ENCODE measurements at regions not wholly inside any gene's neighbourhood (a gene's known extent, or its start where the extent isn't known, plus 50 kb on each side); places are given as distances from the start of the nearest gene placed in this dataset.

DNA sequence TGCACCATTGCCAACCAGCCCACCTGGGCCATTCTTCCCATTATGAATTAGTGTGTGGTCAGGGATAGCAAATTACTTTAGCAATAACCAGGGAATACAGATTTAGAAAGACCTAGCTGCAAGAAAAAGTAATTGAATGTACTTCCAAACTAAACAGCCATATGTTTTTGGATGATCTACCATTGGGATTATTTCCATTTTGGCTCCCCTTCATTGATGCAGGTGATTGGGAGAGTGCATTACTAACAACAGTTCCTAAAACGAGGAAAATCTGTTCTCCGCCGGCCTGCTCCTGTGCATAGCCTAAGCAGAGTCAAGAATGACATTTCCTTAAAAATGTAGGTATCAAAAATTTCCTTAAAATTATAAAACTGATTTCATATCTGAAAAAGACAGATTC is 58.5 kb downstream of the MAIP1 start:
- DNase-seq = no peak
- peaks cover 13% of the 10 kb centered on the region; the same call in 1 of the 2 replicates for H3K9me3 ChIP-seq (replicated peaks)
- H3K27ac ChIP-seq = no peak overlapping the region
- H3K4me1 ChIP-seq = peaks cover 4% of the 10 kb centered on the region; the same call in 1 of the 2 replicates
- no peaks in the 10 kb centered on the region for H3K27me3 ChIP-seq
- no peak overlapping the region for H3K4me3 ChIP-seq
- no peaks in the 10 kb centered on the region for H3K36me3 ChIP-seq

DNA sequence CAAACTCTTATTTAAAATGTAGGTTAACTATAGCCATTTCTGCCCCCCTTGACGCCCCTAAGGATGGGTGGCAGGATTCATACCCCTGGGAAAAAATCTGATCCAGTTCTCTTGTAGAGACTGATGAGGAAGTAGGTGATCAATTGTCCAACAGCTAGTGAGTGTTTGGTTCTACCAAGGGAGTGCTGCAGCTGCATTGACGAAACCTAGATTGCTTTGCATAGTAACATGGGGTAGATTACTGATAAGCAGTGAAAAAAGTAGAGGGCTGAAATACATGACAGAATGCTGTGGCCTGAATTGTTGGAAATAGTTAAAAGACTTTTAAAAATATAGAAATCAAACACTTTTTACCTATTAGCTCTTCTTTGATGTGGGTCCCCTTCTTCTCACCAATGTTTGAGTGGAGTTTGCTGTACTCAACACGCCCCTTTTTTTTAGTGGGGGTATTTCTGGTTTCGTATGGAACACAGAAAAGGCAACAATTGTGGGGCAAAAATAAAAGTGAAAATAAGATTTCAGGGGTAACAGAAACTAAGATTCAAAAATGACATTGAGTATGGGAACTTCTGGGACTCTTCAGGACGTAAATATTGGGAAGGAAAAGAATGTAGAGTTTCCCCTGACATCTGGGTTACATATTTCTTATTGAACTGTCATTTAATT is 66.2 kb downstream of the MAIP1 start:
- Histone ChIP-seq H3K27ac (peak overlapping the region; percentile 21), H3K4me3 (no peak overlapping the region), H3K9me3 (replicated peaks) (0 out of 2 replicates have a peak, but pooled peaks cover 4% of the 10 kb centered on the region), H3K27me3 (no peaks in the 10 kb centered on the region), H3K36me3 (no peaks in the 10 kb centered on the region), H3K4me1 (peaks cover 34% of the 10 kb centered on the region)
- DNase-seq = no peak

DNA sequence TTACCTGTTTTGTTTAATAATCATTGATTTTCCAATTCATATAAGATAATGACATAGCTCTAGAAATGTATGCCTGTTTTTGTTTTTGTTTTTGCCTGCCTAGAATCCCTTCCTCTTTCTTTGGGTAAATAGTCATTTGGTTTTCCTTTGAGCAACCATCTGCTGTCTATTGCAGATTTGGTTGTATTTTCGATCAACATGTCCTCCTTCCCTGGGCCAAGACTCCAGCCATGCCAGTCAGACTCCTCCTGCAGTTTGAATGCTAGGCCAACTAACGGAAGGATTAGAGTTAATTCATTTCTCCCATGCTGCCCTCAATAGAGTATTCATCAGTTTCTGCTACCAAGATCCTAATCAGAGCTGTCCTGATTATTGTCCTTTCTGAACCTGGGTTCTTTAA is 67.1 kb downstream of the MAIP1 start:
- peaks cover 42% of the 10 kb centered on the region for H3K4me1 ChIP-seq
- no peak overlapping the region for H3K27ac ChIP-seq
- no peak overlapping the region for H3K4me3 ChIP-seq
- peaks cover 3% of the 10 kb centered on the region; the same call in 1 of the 2 replicates for H3K9me3 ChIP-seq (replicated peaks)
- no peaks in the 10 kb centered on the region for H3K36me3 ChIP-seq
- H3K27me3 ChIP-seq = no peaks in the 10 kb centered on the region
- no peak for DNase-seq

DNA sequence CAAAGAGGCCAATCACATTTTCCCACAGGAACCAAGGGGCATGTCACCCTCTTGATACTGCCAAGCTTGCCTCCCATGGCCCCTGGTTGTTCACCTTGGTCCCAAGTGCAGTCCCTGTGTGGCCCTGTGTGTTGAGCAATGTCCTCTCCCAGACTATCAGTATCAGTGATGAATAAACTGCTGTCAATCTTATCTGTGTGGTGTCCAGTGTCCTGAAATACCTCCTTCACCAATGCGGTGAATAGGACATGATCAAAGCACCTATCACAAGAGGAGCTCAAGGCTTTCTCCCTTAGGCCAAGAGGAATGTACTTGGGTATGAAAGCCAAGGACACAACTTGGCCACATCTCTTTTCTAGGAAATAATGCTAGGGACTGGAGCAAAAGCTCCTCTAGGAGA is 68.2 kb downstream of the MAIP1 start:
- Histone ChIP-seq H3K27ac (no peak overlapping the region), H3K4me3 (no peak overlapping the region), H3K9me3 (replicated peaks) (peaks cover 3% of the 10 kb centered on the region; the same call in 1 of the 2 replicates), H3K4me1 (peaks cover 46% of the 10 kb centered on the region), H3K27me3 (no peaks in the 10 kb centered on the region), H3K36me3 (no peaks in the 10 kb centered on the region)
- no peak for DNase-seq

DNA sequence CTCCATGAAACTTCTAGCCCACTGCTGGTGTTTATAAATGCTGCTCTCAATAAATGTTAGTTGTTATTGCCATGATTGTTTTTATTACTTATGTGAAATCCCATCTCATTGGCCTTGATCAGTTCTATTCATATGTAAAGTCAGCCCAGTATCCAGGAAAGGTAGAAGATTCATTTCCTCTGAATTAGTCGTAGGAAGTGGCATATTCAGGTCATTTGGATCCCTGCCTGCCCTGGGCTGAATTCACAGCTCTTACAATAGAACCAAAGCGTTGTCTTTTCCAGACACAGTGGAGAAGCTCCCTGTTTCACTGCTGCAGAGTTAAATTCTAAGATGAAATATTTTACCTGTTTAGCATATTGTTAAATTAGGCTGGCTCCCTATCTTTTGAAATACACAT is 70.3 kb downstream of the MAIP1 start:
- H3K27me3 ChIP-seq = no peaks in the 10 kb centered on the region
- H3K36me3 ChIP-seq = no peaks in the 10 kb centered on the region
- H3K4me3 ChIP-seq = peak overlapping the region; percentile 8; the same call in 1 of the 2 replicates
- H3K9me3 ChIP-seq (replicated peaks) = peaks cover 3% of the 10 kb centered on the region; the same call in 1 of the 2 replicates
- peaks cover 46% of the 10 kb centered on the region for H3K4me1 ChIP-seq
- peak; percentile 25 to 65 for DNase-seq
- H3K27ac ChIP-seq = peak overlapping the region; percentile 93

DNA sequence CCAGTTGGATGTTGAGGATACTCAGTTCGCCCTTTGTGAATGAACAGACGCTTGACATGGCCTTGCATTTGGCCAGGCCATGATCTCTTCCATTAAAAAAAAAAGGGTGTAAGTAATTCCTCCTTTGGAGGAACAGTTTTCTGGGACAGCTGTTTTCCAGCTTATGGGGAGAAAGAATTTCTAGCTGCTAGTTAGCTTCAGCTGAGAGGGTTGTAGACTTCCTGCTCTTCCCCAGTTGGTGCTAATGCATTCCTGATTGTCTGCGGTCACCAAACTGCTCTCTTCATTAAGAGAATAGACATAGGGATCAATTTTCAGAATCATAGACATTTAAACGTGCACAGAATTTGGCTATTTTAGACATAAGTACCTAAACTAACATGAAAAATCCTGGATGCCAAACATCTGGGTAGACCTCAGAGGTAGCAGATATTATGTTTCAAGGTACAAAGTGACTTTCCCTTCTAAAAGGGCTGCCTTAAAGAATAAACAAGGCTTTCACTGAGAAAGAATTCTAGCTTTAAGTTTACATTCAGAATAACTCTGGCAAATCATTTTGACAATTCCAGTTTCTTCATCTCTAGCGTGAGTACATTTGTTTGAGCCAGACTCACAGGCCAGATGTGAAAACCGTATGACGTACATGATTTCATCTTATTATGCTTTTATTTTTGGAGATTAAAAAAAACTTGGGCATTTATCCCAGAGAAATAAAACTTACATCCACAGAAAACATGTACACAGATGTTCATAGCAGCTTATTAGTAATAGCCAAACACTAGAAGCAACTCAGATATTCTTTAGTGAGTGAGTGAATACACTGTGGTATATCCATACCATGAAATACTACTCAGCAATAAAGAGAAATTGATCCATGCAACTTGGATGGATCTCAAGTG is 71.2 kb downstream of the MAIP1 start:
- Histone ChIP-seq H3K9me3 (replicated peaks) (peaks cover 3% of the 10 kb centered on the region; the same call in 1 of the 2 replicates), H3K27me3 (no peaks in the 10 kb centered on the region), H3K36me3 (no peaks in the 10 kb centered on the region), H3K4me1 (peaks cover 39% of the 10 kb centered on the region), H3K27ac (peak overlapping the region; percentile 93), H3K4me3 (peak overlapping the region; percentile 8; the same call in 1 of the 2 replicates)
- DNase-seq = peak; percentile 82 to 92

DNA sequence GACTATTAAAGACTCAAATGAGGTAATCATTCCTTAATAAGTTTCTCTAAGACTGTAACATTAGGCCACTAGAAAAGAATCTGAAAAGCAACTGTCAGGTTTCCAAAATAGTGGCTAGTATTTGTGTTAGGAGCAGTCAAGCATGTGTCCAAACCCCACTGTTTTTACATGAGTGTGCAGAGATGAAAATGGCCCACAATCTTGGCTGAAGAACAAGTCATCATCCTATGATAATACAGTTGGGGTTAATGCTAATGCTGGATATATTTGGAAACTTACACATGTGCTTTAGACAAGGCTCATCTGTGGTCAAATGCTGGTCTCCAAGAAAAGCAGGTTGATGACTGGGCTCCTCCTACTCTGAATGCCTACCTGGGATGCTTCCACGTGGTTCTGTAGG is 73.6 kb downstream of the MAIP1 start:
- Histone ChIP-seq H3K27ac (0 out of 2 replicates have a peak overlapping the region, but pooled peaks have one; percentile 5), H3K4me3 (no peak overlapping the region), H3K4me1 (peaks cover 42% of the 10 kb centered on the region), H3K9me3 (replicated peaks) (peaks cover 3% of the 10 kb centered on the region; the same call in 1 of the 2 replicates), H3K27me3 (no peaks in the 10 kb centered on the region), H3K36me3 (no peaks in the 10 kb centered on the region)
- no peak for DNase-seq

DNA sequence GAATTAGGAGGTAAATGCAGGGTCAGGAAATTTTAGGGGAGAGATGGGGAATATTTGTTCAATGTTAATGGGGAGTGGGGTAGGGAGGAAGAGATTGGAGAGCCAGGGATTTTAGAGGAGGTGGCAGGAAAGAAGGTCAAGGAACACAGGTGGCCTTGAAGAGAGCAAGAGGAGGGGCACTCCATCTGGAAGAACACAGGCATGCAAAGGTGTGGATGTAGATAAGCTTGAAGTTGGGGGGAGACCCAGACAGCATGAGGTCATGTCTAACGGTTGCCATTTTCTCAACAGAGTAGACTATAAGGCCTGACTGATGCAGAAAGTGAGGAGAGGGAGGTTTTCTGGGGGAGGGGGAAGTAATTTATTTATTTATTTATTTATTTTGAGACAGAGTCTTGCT is 77.5 kb downstream of the MAIP1 start:
- H3K4me1 ChIP-seq = peaks cover 18% of the 10 kb centered on the region; the same call in 1 of the 2 replicates
- no peaks in the 10 kb centered on the region for H3K9me3 ChIP-seq (replicated peaks)
- no peaks in the 10 kb centered on the region for H3K36me3 ChIP-seq
- no peaks in the 10 kb centered on the region for H3K27me3 ChIP-seq
- H3K4me3 ChIP-seq = no peak overlapping the region
- no peak for DNase-seq
- H3K27ac ChIP-seq = no peak overlapping the region

DNA sequence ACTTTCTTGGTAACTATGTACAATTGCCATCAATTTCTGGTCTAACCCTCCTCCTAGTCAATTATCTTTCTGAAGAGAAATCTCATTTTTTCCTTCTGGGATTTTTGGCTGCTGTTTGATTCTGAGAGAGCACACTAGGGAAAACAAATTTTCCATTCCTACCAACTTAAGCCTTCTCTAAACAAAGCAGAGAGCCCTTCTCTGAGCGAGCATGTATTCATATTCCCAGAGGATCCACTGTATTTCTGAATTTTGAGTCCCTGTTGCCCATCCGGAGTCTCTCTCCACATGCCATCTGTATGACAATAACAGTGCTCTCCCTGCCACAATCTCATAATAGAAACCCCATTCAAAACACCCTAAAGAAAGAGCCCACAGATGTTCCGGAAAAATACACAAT is 78.5 kb downstream of the MAIP1 start:
- H3K27ac ChIP-seq = no peak overlapping the region; the same call in 1 of the 2 replicates

DNA sequence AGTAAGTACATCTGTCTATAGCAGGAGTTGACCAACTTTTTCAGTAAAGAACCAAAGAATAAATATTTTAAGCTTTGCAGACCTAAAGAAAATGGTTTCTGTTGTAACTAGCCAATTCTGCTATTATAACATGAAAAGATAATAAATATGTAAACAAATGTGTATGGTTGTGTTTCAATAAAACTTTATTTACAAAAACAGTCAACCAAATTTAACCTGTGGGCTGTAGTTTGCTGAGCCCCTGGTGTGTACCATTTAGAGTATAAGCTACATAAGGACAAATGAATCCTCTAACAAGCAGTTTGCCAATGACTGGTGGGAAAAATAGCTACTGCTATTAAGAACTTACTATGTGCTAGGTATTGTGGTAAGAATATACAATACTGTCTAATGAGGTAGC is 79.4 kb downstream of the MAIP1 start:
- Histone ChIP-seq H3K4me1 (peaks cover 17% of the 10 kb centered on the region), H3K27ac (no peak overlapping the region), H3K27me3 (no peaks in the 10 kb centered on the region), H3K9me3 (replicated peaks) (no peaks in the 10 kb centered on the region), H3K36me3 (no peaks in the 10 kb centered on the region), H3K4me3 (no peak overlapping the region)
- no peak for DNase-seq

More for the DNA sequence above, 78.5 kb downstream of the MAIP1 start:
- peak in 1 of 2 experiments; percentile 32 for DNase-seq
- Histone ChIP-seq H3K9me3 (replicated peaks) (no peaks in the 10 kb centered on the region), H3K36me3 (no peaks in the 10 kb centered on the region), H3K4me3 (no peak overlapping the region), H3K27me3 (no peaks in the 10 kb centered on the region), H3K4me1 (peaks cover 12% of the 10 kb centered on the region)

DNA sequence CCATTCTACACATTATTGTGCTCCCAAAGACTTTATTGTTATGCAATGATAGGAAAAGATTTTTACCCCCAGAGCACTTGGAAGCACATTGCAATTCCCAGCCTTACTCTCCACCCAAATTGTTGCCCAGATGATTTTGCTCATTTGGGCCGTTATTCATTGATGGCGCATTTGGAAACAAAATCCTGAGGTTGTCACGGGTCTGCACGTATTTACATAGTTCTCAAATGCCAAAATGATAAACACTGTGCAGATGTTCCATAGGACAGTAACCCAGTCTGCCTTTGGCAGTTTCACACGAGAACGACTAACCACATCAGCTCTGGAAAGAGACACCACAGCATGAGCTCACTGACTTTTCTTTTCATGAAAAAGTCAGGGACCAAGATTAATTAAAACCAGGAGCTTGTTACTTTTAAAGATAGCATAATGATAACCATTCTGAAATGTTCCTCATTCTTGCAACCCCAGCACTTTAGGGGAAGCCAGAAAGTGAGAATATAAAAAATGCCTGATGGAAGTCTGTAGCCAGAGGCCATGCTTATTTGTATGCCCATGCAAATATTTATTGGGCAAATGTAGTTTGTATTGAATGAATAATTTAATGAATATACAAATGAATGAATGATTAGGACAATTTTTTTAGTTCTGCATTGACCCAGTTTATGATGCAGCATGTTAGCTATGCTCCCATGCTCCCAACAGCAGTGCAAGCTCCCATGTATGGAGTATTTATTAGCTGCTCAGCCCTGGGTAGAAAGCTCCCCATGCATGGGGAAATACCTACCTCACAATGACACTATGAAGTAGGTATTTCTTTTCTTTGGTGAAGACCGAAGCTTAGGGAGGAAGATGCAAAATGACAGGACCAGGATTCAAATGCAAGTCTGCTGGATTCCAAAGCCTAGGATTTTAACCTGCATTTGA is 84.6 kb downstream of the MAIP1 start:
- peak; percentile 66 to 87 for DNase-seq
- H3K27ac ChIP-seq = peak overlapping the region; percentile 71

DNA sequence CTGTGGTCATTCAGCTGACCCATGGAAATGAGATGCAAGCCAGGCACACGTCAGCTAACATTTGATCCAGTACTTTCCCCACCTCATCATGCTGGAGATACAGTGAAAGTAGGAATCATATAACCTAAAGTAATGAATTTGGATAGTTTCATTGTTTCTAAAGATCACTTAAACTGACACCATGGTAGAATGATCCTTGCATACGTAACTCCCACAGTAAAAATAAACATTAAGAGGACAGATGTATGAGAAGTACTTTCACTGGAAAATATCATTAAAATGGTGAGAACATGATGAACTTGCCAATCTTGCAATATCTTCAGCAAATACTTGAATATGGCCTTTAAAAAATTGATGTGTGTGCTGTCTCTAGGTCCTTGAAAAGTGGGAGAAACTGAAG is 85.4 kb downstream of the MAIP1 start:
- DNase-seq = no peak
- H3K9me3 ChIP-seq (replicated peaks) = peaks cover 18% of the 10 kb centered on the region
- H3K36me3 ChIP-seq = no peaks in the 10 kb centered on the region
- peak overlapping the region; percentile 71 for H3K27ac ChIP-seq
- H3K4me3 ChIP-seq = no peak overlapping the region
- H3K27me3 ChIP-seq = no peaks in the 10 kb centered on the region
- peaks cover 47% of the 10 kb centered on the region for H3K4me1 ChIP-seq

More for the DNA sequence above, 84.6 kb downstream of the MAIP1 start:
- peaks cover 12% of the 10 kb centered on the region for H3K9me3 ChIP-seq (replicated peaks)
- no peak overlapping the region for H3K4me3 ChIP-seq
- H3K36me3 ChIP-seq = no peaks in the 10 kb centered on the region
- H3K27me3 ChIP-seq = no peaks in the 10 kb centered on the region
- H3K4me1 ChIP-seq = peaks cover 47% of the 10 kb centered on the region

DNA sequence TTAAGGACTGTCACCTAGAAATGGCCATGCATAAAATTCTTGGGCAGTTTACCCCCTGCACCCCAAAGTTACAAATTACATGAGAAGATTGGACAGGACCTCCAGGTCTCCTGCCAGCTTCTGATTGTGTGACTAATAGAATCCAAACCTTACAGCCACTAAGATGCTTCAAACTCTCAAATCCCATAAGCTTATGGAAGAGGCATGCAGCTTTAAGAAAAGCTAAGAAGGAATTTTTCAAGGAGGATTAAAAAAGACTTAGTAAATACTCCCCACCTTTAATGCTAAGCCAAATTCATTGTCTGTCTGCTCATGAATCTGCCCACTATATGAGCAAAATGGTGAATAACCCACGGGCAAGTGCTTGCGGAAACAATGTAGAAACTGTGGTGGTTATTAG is 86.3 kb downstream of the MAIP1 start:
- Histone ChIP-seq H3K4me3 (no peak overlapping the region), H3K27ac (peak overlapping the region; percentile 71), H3K36me3 (no peaks in the 10 kb centered on the region), H3K4me1 (peaks cover 47% of the 10 kb centered on the region), H3K9me3 (replicated peaks) (peaks cover 21% of the 10 kb centered on the region), H3K27me3 (no peaks in the 10 kb centered on the region)
- no peak for DNase-seq

DNA sequence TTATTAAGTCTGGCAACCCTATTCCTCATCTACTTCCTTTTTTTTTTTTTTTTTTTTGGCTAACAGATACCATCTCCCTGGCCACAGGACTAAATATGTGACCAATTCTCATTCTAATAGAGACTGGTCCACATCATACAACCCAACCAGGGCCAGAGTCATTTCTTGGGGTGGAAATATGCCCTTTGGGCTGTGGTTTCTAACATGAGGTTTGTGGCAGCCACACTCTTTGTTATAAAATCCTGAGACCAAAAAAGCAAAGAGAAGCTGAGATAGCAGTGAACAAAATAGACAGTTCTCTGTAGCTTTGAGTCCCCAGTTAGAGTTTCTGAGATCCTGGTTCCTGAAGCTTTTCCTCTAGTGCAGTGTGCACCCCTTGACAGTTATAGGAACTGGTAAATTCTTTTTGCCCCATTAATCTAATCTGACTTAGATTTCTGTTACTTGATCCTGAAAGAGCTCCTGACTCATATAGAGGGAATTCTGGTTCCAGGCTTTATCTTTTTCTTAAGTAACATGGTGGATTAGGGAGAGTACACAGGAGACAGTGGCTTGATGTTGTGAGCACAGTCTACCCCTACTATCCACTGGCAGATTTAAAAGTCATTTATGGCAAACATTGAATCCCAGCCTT is 86.8 kb downstream of the MAIP1 start:
- H3K27ac ChIP-seq = peak overlapping the region; percentile 71
- no peaks in the 10 kb centered on the region for H3K36me3 ChIP-seq
- H3K4me3 ChIP-seq = no peak overlapping the region
- peaks cover 22% of the 10 kb centered on the region for H3K9me3 ChIP-seq (replicated peaks)
- H3K27me3 ChIP-seq = no peaks in the 10 kb centered on the region
- H3K4me1 ChIP-seq = peaks cover 47% of the 10 kb centered on the region
- peak in 1 of 2 experiments; percentile 71 for DNase-seq

All from SJCRH30 (cell line).